Esophagus muscularis mucosa (tissue), 3 donors: ENCODE measurements at regions not wholly inside any gene's neighbourhood (a gene's known extent, or its start where the extent isn't known, plus 50 kb on each side); places are given as distances from the start of the nearest gene placed in this dataset.

Experiments
- POLR2A ChIP-seq: fragments of 450-650 bp; IDR thresholded peaks from one replicate; pipeline ENCODE4 v1.6.1; 2017; ENCODE audit warnings: antibody characterized with exemption, moderate library complexity, mild to moderate bottlenecking, low read depth
- TF ChIP-seq, protein P1 (sequence below), 3 experiments: fragments of 200-600 bp in 2 of 3; fragments of 450-650 bp in 1 of 3; sonication (generic) in 2 of 3; IDR thresholded peaks; one replicate each; pipeline ENCODE4 v1.5.1; 2017 to 2019; ENCODE audit warnings: antibody characterized with exemption in 3 of 3, mild to moderate bottlenecking in 2 of 3, moderate library complexity in 1 of 3

DNA sequence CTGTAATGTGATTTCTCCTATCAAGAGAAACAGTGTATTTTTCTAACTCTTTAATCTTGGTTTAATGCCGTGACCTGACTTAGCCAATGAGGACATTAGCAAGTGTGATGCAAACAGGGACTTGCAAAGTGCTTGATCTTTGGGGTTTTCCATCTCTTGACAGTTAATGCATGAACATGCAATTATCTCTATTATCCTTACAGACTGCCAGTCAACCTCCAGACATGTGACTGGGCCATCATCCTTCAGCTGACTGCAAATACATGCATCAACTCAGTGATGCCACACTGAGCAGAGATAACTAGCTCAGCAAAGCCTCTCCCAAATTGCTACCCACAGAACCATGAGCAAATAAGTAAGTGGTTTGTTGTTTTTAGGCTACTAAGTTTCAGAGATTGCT is 409.6 kb downstream of the GPAM start:
- TF ChIP-seq POLR2A = no peak
- TF ChIP-seq, protein P1, sequence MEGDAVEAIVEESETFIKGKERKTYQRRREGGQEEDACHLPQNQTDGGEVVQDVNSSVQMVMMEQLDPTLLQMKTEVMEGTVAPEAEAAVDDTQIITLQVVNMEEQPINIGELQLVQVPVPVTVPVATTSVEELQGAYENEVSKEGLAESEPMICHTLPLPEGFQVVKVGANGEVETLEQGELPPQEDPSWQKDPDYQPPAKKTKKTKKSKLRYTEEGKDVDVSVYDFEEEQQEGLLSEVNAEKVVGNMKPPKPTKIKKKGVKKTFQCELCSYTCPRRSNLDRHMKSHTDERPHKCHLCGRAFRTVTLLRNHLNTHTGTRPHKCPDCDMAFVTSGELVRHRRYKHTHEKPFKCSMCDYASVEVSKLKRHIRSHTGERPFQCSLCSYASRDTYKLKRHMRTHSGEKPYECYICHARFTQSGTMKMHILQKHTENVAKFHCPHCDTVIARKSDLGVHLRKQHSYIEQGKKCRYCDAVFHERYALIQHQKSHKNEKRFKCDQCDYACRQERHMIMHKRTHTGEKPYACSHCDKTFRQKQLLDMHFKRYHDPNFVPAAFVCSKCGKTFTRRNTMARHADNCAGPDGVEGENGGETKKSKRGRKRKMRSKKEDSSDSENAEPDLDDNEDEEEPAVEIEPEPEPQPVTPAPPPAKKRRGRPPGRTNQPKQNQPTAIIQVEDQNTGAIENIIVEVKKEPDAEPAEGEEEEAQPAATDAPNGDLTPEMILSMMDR (IDR thresholded peaks at IDR 0.05) = no peak
